H9 (cell line): ENCODE measurements at regions not wholly inside any gene's neighbourhood (a gene's known extent, or its start where the extent isn't known, plus 50 kb on each side); places are given as distances from the start of the nearest gene placed in this dataset.

ENCODE experiments used
- DNase-seq: peaks from one replicate; pipeline ENCODE4 v3.0.0-alpha.2; 2017
- H2AFZ ChIP-seq: one replicate; pipeline ENCODE4 v1.6.1; 2013; ENCODE audit warnings: mild to moderate bottlenecking, low read length, control low read depth, moderate library complexity
- H2AK5ac ChIP-seq: 2 replicates; pipeline ENCODE4 v1.6.1; 2013; ENCODE audit warnings: low read length, control low read depth, mixed read lengths; ENCODE audit not compliant: insufficient read length
- H2BK120ac ChIP-seq: one replicate; pipeline ENCODE4 v1.6.1; 2013; ENCODE audit warnings: low read depth, mild to moderate bottlenecking, low read length, control low read depth, inconsistent platforms; ENCODE audit not compliant: poor library complexity, severe bottlenecking
- H2BK12ac ChIP-seq: 2 replicates; pipeline ENCODE4 v1.6.1; 2013; ENCODE audit warnings: low read length, control low read depth, mixed read lengths, low read depth; ENCODE audit not compliant: insufficient read length
- H2BK15ac ChIP-seq: 2 replicates; pipeline ENCODE4 v1.6.1; 2013; ENCODE audit warnings: low read depth, low read length, control low read depth
- H2BK20ac ChIP-seq: one replicate; pipeline ENCODE4 v1.6.1; 2013; ENCODE audit warnings: low read depth, mild to moderate bottlenecking, low read length, control low read depth, inconsistent platforms; ENCODE audit not compliant: poor library complexity, severe bottlenecking
- H2BK5ac ChIP-seq: 2 replicates; pipeline ENCODE4 v1.6.1; 2013; ENCODE audit warnings: low read length, control low read depth, mixed read lengths; ENCODE audit not compliant: insufficient read length
- H3K14ac ChIP-seq: 2 replicates; pipeline ENCODE4 v1.6.1; 2013; ENCODE audit warnings: low read length, control low read depth; ENCODE audit not compliant: insufficient read depth
- H3K18ac ChIP-seq: 2 replicates; pipeline ENCODE4 v1.6.1; 2013; ENCODE audit warnings: low read depth, mild to moderate bottlenecking, mixed read lengths, low read length, control low read depth; ENCODE audit not compliant: insufficient read length
- H3K23ac ChIP-seq: 2 replicates; pipeline ENCODE4 v1.6.1; 2013; ENCODE audit warnings: low read length, control low read depth, mixed read lengths, low read depth; ENCODE audit not compliant: insufficient read length
- H3K23me2 ChIP-seq: 2 replicates; pipeline ENCODE4 v1.6.1; 2013; ENCODE audit warnings: low read depth, mild to moderate bottlenecking, mixed read lengths, low read length, control low read depth; ENCODE audit not compliant: insufficient read length, poor library complexity, severe bottlenecking
- H3K27ac ChIP-seq: 2 replicates; pipeline ENCODE4 v1.5.1; 2013; ENCODE audit warnings: low read length, control low read depth, mixed read lengths, low read depth; ENCODE audit not compliant: insufficient read length
- H3K27me3 ChIP-seq: 2 replicates; pipeline ENCODE4 v1.6.1; 2013; ENCODE audit warnings: low read length, control low read depth, inconsistent platforms; ENCODE audit not compliant: insufficient read depth
- H3K4ac ChIP-seq: 2 replicates; pipeline ENCODE4 v1.6.1; 2013; ENCODE audit warnings: low read depth, mild to moderate bottlenecking, control low read depth, inconsistent platforms, low read length, moderate library complexity
- H3K4me1 ChIP-seq: 2 replicates; pipeline ENCODE4 v1.6.1; 2013; ENCODE audit warnings: low read length, control low read depth, inconsistent platforms; ENCODE audit not compliant: insufficient read depth
- H3K4me2 ChIP-seq: 2 replicates; pipeline ENCODE4 v1.6.1; 2013; ENCODE audit warnings: low read length, control low read depth, mixed read lengths; ENCODE audit not compliant: insufficient read length, insufficient read depth
- H3K56ac ChIP-seq: 2 replicates; pipeline ENCODE4 v1.6.1; 2013; ENCODE audit warnings: low read depth, mild to moderate bottlenecking, mixed read lengths, low read length, control low read depth; ENCODE audit not compliant: insufficient read length
- H3K79me1 ChIP-seq: 2 replicates; pipeline ENCODE4 v1.6.1; 2013; ENCODE audit warnings: low read depth, mild to moderate bottlenecking, moderate library complexity, low read length, control low read depth, inconsistent platforms; ENCODE audit not compliant: insufficient read depth, poor library complexity, severe bottlenecking
- H3K79me2 ChIP-seq: 2 replicates; pipeline ENCODE4 v1.6.1; 2013; ENCODE audit warnings: low read length, control low read depth, inconsistent platforms; ENCODE audit not compliant: insufficient read depth
- H3K9ac ChIP-seq: 2 replicates; pipeline ENCODE4 v1.6.1; 2013; ENCODE audit warnings: low read length, control low read depth, mixed read lengths; ENCODE audit not compliant: insufficient read length; ENCODE audit errors: extremely low read depth
- H3K9me3 ChIP-seq: one replicate; pipeline ENCODE4 v1.6.1; 2013; ENCODE audit warnings: low read depth, low read length, inconsistent platforms; ENCODE audit not compliant: control insufficient read depth
- H3T11ph ChIP-seq: one replicate; pipeline ENCODE4 v1.6.1; 2013; ENCODE audit warnings: mild to moderate bottlenecking, low read length, control low read depth, inconsistent platforms
- H4K20me1 ChIP-seq: one replicate; pipeline ENCODE4 v1.6.1; 2013; ENCODE audit not compliant: control insufficient read depth, insufficient read length, insufficient read depth
- H4K5ac ChIP-seq: 2 replicates; pipeline ENCODE4 v1.6.1; 2013; ENCODE audit warnings: low read depth, mild to moderate bottlenecking, mixed read lengths, low read length, control low read depth; ENCODE audit not compliant: insufficient read length
- H4K8ac ChIP-seq: replicated peaks from 2 replicates; pipeline ENCODE4 v1.6.1; 2013; ENCODE audit warnings: low read length, control low read depth, mixed read lengths, low read depth; ENCODE audit not compliant: insufficient read length
- H4K91ac ChIP-seq: 2 replicates; pipeline ENCODE4 v1.6.1; 2013; ENCODE audit warnings: low read depth, mild to moderate bottlenecking, moderate library complexity, mixed read lengths, low read length, control low read depth; ENCODE audit not compliant: insufficient read length
- H3K27ac Mint-ChIP-seq, 3 experiments: 2 replicates in 2 of 3; 3 replicates in 1 of 3; pipeline ENCODE4 v1.8.0; 2020 to 2021; ENCODE audit warnings: mixed read lengths in 3 of 3, mild to moderate bottlenecking in 1 of 3, moderate library complexity in 1 of 3
- H3K27me3 Mint-ChIP-seq: 2 replicates; pipeline ENCODE4 v1.8.0; 2021; ENCODE audit warnings: low read depth, mild to moderate bottlenecking, moderate library complexity, mixed read lengths
- H3K36me3 Mint-ChIP-seq, 3 experiments: 2 replicates in 2 of 3; 3 replicates in 1 of 3; pipeline ENCODE4 v1.8.0; 2020 to 2021; ENCODE audit warnings: low read depth in 3 of 3, mixed read lengths in 3 of 3; ENCODE audit not compliant: insufficient read depth in 1 of 3
- H3K4me1 Mint-ChIP-seq, 2 experiments: 2 replicates each; pipeline ENCODE4 v1.8.0; 2020; ENCODE audit warnings: mixed read lengths in 2 of 2
- H3K4me3 Mint-ChIP-seq, 2 experiments: 2 replicates in 1 of 2; 3 replicates in 1 of 2; pipeline ENCODE4 v1.8.0; 2020 to 2021; ENCODE audit warnings: mild to moderate bottlenecking in 2 of 2, mixed read lengths in 2 of 2, moderate library complexity in 1 of 2
- H3K9me3 Mint-ChIP-seq, 2 experiments: 2 replicates in 1 of 2; 3 replicates in 1 of 2; pipeline ENCODE4 v1.8.0; 2020; ENCODE audit warnings: mild to moderate bottlenecking in 2 of 2, mixed read lengths in 2 of 2, moderate library complexity in 1 of 2
- CTCF ChIP-seq: fragments of 200-600 bp; sonication (generic); conservative IDR thresholded peaks from 3 replicates; pipeline ENCODE4 v1.8.0; 2021; ENCODE audit warnings: antibody characterized with exemption, mild to moderate bottlenecking
- WGBS: extraction: QIAGEN DNeasy Blood & Tissue Kit; methylation state at CpG from one replicate; pipeline ENCODE4 v1.1.7; 2013; ENCODE audit warnings: missing lambda C conversion rate, low lambda C conversion rate, mixed read lengths; ENCODE audit not compliant: insufficient read length; ENCODE audit errors: extremely low coverage; 5-methylcytosine and 5-hydroxymethylcytosine counted together

- Histone ChIP-seq H3K4me2 (no peak overlapping the region), H4K5ac (no peak overlapping the region), H3K18ac (no peak overlapping the region), H3K79me2 (no peaks in the 10 kb centered on the region), H4K91ac (no peak overlapping the region), H4K8ac (no peak overlapping the region), H3K79me1 (no peaks in the 10 kb centered on the region), H2BK120ac (no peak overlapping the region), H4K20me1 (no peaks in the 10 kb centered on the region), H2BK15ac (no peak overlapping the region), H3K9ac (no peak overlapping the region), H2AK5ac (no peak overlapping the region), H3T11ph (no peak overlapping the region), H3K27ac (no peak overlapping the region), H3K56ac (no peak overlapping the region), H2AFZ (no peak overlapping the region), H3K4ac (no peak overlapping the region), H3K23me2 (no peaks in the 10 kb centered on the region), H3K4me1 (no peaks in the 10 kb centered on the region), H3K27me3 (no peaks in the 10 kb centered on the region), H2BK12ac (no peak overlapping the region), H3K14ac (no peak overlapping the region), H3K9me3 (no peaks in the 10 kb centered on the region), H2BK20ac (no peak overlapping the region), H2BK5ac (no peak overlapping the region), H3K23ac (no peak overlapping the region)
- peaks cover 4 to 50% of the 10 kb centered on the region in 2 experiments for H3K9me3 Mint-ChIP-seq
- H3K27ac Mint-ChIP-seq: no peak overlapping the region
- no peak overlapping the region for H3K4me3 Mint-ChIP-seq
- H3K4me1 Mint-ChIP-seq: peaks cover 44 to 53% of the 10 kb centered on the region in 2 experiments
- TF ChIP-seq CTCF: no peak
- no peak for DNase-seq
- H3K36me3 Mint-ChIP-seq: peaks cover 0 to 13% (median 9%) of the 10 kb centered on the region in 3 experiments; a peak in 4 of 7 replicates
- no peaks in the 10 kb centered on the region for H3K27me3 Mint-ChIP-seq
- WGBS: no CpG with 5 or more reads among the region's 4 CpGs
Measured at GRCh38 chrX:43552703-43553102, 103.4 kb upstream of the MAOA start.
